ENCODE measurements at regions not wholly inside any gene's neighbourhood (a gene's known extent, or its start where the extent isn't known, plus 50 kb on each side); places are given as distances from the start of the nearest gene placed in this dataset.

- Histone ChIP-seq H3K4me1 (ENCODE audit: insufficient read depth, low read length) (no peaks in the 10 kb centered on the region), H3K27ac (ENCODE audit: low read depth, low read length) (no peak overlapping the region)
Measured at GRCh38 chr6:9140951-9141460, 705.7 kb upstream of the SLC35B3 start.

GRCh38 chr6:9140172-9140571, 704.8 kb upstream of the SLC35B3 start:
- POLR2A ChIA-PET (ENCODE audit: partially characterized antibody) = no interaction called here
- no peaks in the 10 kb centered on the region for H3K36me3 Mint-ChIP-seq
- H3K9me3 Mint-ChIP-seq = peaks cover 0 to 16% (median 8%) of the 10 kb centered on the region in 8 donors
- H3K4me3 Mint-ChIP-seq = no peak overlapping the region
- H3K9me3 ChIP-seq (ENCODE audit: control insufficient read depth in 1 of 2, low read length in 2 of 2) = peaks cover 0 to 4% of the 10 kb centered on the region in 2 donors
- no peaks in the 10 kb centered on the region for H3K36me3 ChIP-seq (ENCODE audit: insufficient read depth, low read length)
- intact Hi-C loops (cut with micrococcal nuclease) = no loop called here
- no peaks in the 10 kb centered on the region for H3K27me3 Mint-ChIP-seq
- H3K27ac Mint-ChIP-seq = no peak overlapping the region
- no peak overlapping the region for H3K4me3 ChIP-seq (ENCODE audit: low read length in 2 of 2)
- no peaks in the 10 kb centered on the region for H3K4me1 Mint-ChIP-seq
- H3K4me1 ChIP-seq (ENCODE audit: insufficient read depth, low read length) = no peaks in the 10 kb centered on the region
- DNase-seq = no peak
- H3K27ac ChIP-seq (ENCODE audit: low read depth, low read length) = no peak overlapping the region
- no peaks in the 10 kb centered on the region for H3K27me3 ChIP-seq (ENCODE audit: insufficient read depth, low read length)
- CTCF ChIA-PET (ENCODE audit: partially characterized antibody) = no interaction called here

More at GRCh38 chr6:9140951-9141460, 705.7 kb upstream of the SLC35B3 start:
- no peak overlapping the region for H3K4me3 ChIP-seq (ENCODE audit: low read length in 2 of 2)
- Mint-ChIP-seq H3K4me3 (no peak overlapping the region), H3K27me3 (no peaks in the 10 kb centered on the region), H3K27ac (no peak overlapping the region), H3K36me3 (no peaks in the 10 kb centered on the region), H3K4me1 (no peaks in the 10 kb centered on the region), H3K9me3 (peaks cover 0 to 14% (median 8%) of the 10 kb centered on the region in 8 donors)
- no peak for DNase-seq
- no peaks in the 10 kb centered on the region for H3K27me3 ChIP-seq (ENCODE audit: insufficient read depth, low read length)
- CTCF ChIA-PET (ENCODE audit: partially characterized antibody) = no interaction called here
- H3K36me3 ChIP-seq (ENCODE audit: insufficient read depth, low read length) = no peaks in the 10 kb centered on the region
- H3K9me3 ChIP-seq (ENCODE audit: control insufficient read depth in 1 of 2, low read length in 2 of 2) = peaks cover 0 to 4% of the 10 kb centered on the region in 2 donors
- POLR2A ChIA-PET (ENCODE audit: partially characterized antibody) = no interaction called here
- intact Hi-C loops (cut with micrococcal nuclease) = no loop called here

- Histone ChIP-seq H3K36me3 (ENCODE audit: insufficient read depth, low read length) (no peaks in the 10 kb centered on the region), H3K27ac (ENCODE audit: low read depth, low read length) (no peak overlapping the region), H3K4me1 (ENCODE audit: insufficient read depth, low read length) (no peaks in the 10 kb centered on the region), H3K4me3 (ENCODE audit: low read length in 2 of 2) (no peak overlapping the region), H3K27me3 (ENCODE audit: insufficient read depth, low read length) (no peaks in the 10 kb centered on the region), H3K9me3 (ENCODE audit: control insufficient read depth in 1 of 2, low read length in 2 of 2) (peaks cover 0 to 4% of the 10 kb centered on the region in 2 donors)
- Mint-ChIP-seq H3K9me3 (peaks cover 0 to 15% (median 7%) of the 10 kb centered on the region in 8 donors), H3K4me1 (no peaks in the 10 kb centered on the region), H3K27ac (no peak overlapping the region), H3K27me3 (no peaks in the 10 kb centered on the region), H3K36me3 (no peaks in the 10 kb centered on the region), H3K4me3 (no peak overlapping the region)
- no peak for DNase-seq
- intact Hi-C loops (cut with micrococcal nuclease) = no loop called here
- ChIA-PET CTCF (ENCODE audit: partially characterized antibody) (no interaction called here), POLR2A (ENCODE audit: partially characterized antibody) (no interaction called here)
Measured at GRCh38 chr6:9139746-9140145, 704.4 kb upstream of the SLC35B3 start.

GRCh38 chr6:9138936-9139335, 703.6 kb upstream of the SLC35B3 start:
- peaks cover 0 to 4% of the 10 kb centered on the region in 2 donors for H3K9me3 ChIP-seq (ENCODE audit: control insufficient read depth in 1 of 2, low read length in 2 of 2)
- DNase-seq = no peak
- H3K4me1 ChIP-seq (ENCODE audit: insufficient read depth, low read length) = no peaks in the 10 kb centered on the region
- peaks cover 0 to 10% (median 4%) of the 10 kb centered on the region in 8 donors for H3K9me3 Mint-ChIP-seq
- intact Hi-C loops (cut with micrococcal nuclease) = no loop called here
- H3K36me3 ChIP-seq (ENCODE audit: insufficient read depth, low read length) = no peaks in the 10 kb centered on the region
- no peak overlapping the region for H3K27ac Mint-ChIP-seq
- CTCF ChIA-PET (ENCODE audit: partially characterized antibody) = no interaction called here
- H3K4me1 Mint-ChIP-seq = no peaks in the 10 kb centered on the region
- H3K4me3 Mint-ChIP-seq = no peak overlapping the region
- H3K27me3 Mint-ChIP-seq = no peaks in the 10 kb centered on the region
- H3K27ac ChIP-seq (ENCODE audit: low read depth, low read length) = no peak overlapping the region
- no peak overlapping the region for H3K4me3 ChIP-seq (ENCODE audit: low read length in 2 of 2)
- H3K36me3 Mint-ChIP-seq = no peaks in the 10 kb centered on the region
- no peaks in the 10 kb centered on the region for H3K27me3 ChIP-seq (ENCODE audit: insufficient read depth, low read length)
- POLR2A ChIA-PET (ENCODE audit: partially characterized antibody) = no interaction called here

GRCh38 chr6:9136141-9136822, 700.9 kb upstream of the SLC35B3 start:
- H3K4me3 ChIP-seq (ENCODE audit: low read length in 2 of 2) = no peak overlapping the region
- no peak overlapping the region for H3K4me3 Mint-ChIP-seq
- H3K36me3 ChIP-seq (ENCODE audit: insufficient read depth, low read length) = no peaks in the 10 kb centered on the region
- H3K36me3 Mint-ChIP-seq = no peaks in the 10 kb centered on the region
- peaks cover 0 to 7% (median 2%) of the 10 kb centered on the region in 8 donors for H3K9me3 Mint-ChIP-seq
- H3K27me3 ChIP-seq (ENCODE audit: insufficient read depth, low read length) = no peaks in the 10 kb centered on the region
- no peak overlapping the region for H3K27ac ChIP-seq (ENCODE audit: low read depth, low read length)
- H3K27ac Mint-ChIP-seq = no peak overlapping the region
- ChIA-PET CTCF (ENCODE audit: partially characterized antibody) (no interaction called here), POLR2A (ENCODE audit: partially characterized antibody) (no interaction called here)
- peaks cover 0 to 4% of the 10 kb centered on the region in 2 donors for H3K9me3 ChIP-seq (ENCODE audit: control insufficient read depth in 1 of 2, low read length in 2 of 2)
- no peak for DNase-seq
- no peaks in the 10 kb centered on the region for H3K4me1 ChIP-seq (ENCODE audit: insufficient read depth, low read length)
- intact Hi-C loops (cut with micrococcal nuclease) = no loop called here
- no peaks in the 10 kb centered on the region for H3K4me1 Mint-ChIP-seq
- no peaks in the 10 kb centered on the region for H3K27me3 Mint-ChIP-seq

- H3K9me3 Mint-ChIP-seq = peaks cover 0 to 6% (median 0%) of the 10 kb centered on the region in 8 donors
- H3K4me3 ChIP-seq (ENCODE audit: low read length in 2 of 2) = no peak overlapping the region
- H3K4me3 Mint-ChIP-seq = no peak overlapping the region
- H3K27me3 Mint-ChIP-seq = no peaks in the 10 kb centered on the region
- no peaks in the 10 kb centered on the region for H3K27me3 ChIP-seq (ENCODE audit: insufficient read depth, low read length)
- H3K4me1 Mint-ChIP-seq = no peaks in the 10 kb centered on the region
- no peak for DNase-seq
- ChIA-PET POLR2A (ENCODE audit: partially characterized antibody) (no interaction called here), CTCF (ENCODE audit: partially characterized antibody) (no interaction called here)
- no peak overlapping the region for H3K27ac ChIP-seq (ENCODE audit: low read depth, low read length)
- no peaks in the 10 kb centered on the region for H3K36me3 ChIP-seq (ENCODE audit: insufficient read depth, low read length)
- intact Hi-C loops (cut with micrococcal nuclease) = no loop called here
- H3K36me3 Mint-ChIP-seq = no peaks in the 10 kb centered on the region
- H3K9me3 ChIP-seq (ENCODE audit: control insufficient read depth in 1 of 2, low read length in 2 of 2) = no peaks in the 10 kb centered on the region
- no peaks in the 10 kb centered on the region for H3K4me1 ChIP-seq (ENCODE audit: insufficient read depth, low read length)
- H3K27ac Mint-ChIP-seq = no peak overlapping the region
Measured at GRCh38 chr6:9131616-9132015, 696.3 kb upstream of the SLC35B3 start.

- ChIA-PET CTCF (ENCODE audit: partially characterized antibody) (no interaction called here), POLR2A (ENCODE audit: partially characterized antibody) (no interaction called here)
- intact Hi-C loops (cut with micrococcal nuclease) = no loop called here
- Histone ChIP-seq H3K36me3 (ENCODE audit: insufficient read depth, low read length) (no peaks in the 10 kb centered on the region), H3K4me3 (ENCODE audit: low read length in 2 of 2) (no peak overlapping the region), H3K27ac (ENCODE audit: low read depth, low read length) (no peak overlapping the region), H3K9me3 (ENCODE audit: control insufficient read depth in 1 of 2, low read length in 2 of 2) (no peaks in the 10 kb centered on the region), H3K27me3 (ENCODE audit: insufficient read depth, low read length) (no peaks in the 10 kb centered on the region), H3K4me1 (ENCODE audit: insufficient read depth, low read length) (no peaks in the 10 kb centered on the region)
- H3K4me3 Mint-ChIP-seq = no peak overlapping the region
- H3K9me3 Mint-ChIP-seq = peaks cover 0 to 6% (median 0%) of the 10 kb centered on the region in 8 donors
- H3K27ac Mint-ChIP-seq = no peak overlapping the region
- no peak for DNase-seq
- no peaks in the 10 kb centered on the region for H3K27me3 Mint-ChIP-seq
- no peaks in the 10 kb centered on the region for H3K4me1 Mint-ChIP-seq
- no peaks in the 10 kb centered on the region for H3K36me3 Mint-ChIP-seq
Measured at GRCh38 chr6:9131201-9131600, 695.9 kb upstream of the SLC35B3 start.
